HFFc6 (cell line): ENCODE measurements at regions not wholly inside any gene's neighbourhood (a gene's known extent, or its start where the extent isn't known, plus 50 kb on each side); places are given as distances from the start of the nearest gene placed in this dataset.

Experiments
- DNase-seq: peaks from one replicate; pipeline ENCODE4 v3.0.0-alpha.2; 2018
- H3K27ac Mint-ChIP-seq: 2 replicates; pipeline ENCODE4 v1.8.0; 2020; ENCODE audit warnings: mild to moderate bottlenecking, mixed read lengths
- H3K27me3 Mint-ChIP-seq: 2 replicates; pipeline ENCODE4 v1.8.0; 2021; ENCODE audit warnings: mild to moderate bottlenecking, moderate library complexity, mixed read lengths; ENCODE audit not compliant: insufficient read depth
- H3K36me3 Mint-ChIP-seq: 2 replicates; pipeline ENCODE4 v1.8.0; 2021; ENCODE audit warnings: low read depth, mixed read lengths
- H3K4me1 Mint-ChIP-seq: 2 replicates; pipeline ENCODE4 v1.8.0; 2020; ENCODE audit warnings: low read depth, mixed read lengths
- H3K4me3 Mint-ChIP-seq: 2 replicates; pipeline ENCODE4 v1.8.0; 2020; ENCODE audit warnings: mild to moderate bottlenecking, moderate library complexity, mixed read lengths
- H3K9me3 Mint-ChIP-seq: 2 replicates; pipeline ENCODE4 v1.8.0; 2020; ENCODE audit warnings: mild to moderate bottlenecking, mixed read lengths
- CTCF ChIP-seq: fragments of 200-600 bp; sonication (generic); IDR thresholded peaks from 2 replicates; pipeline ENCODE4 v1.5.0; 2021; ENCODE audit warnings: antibody characterized with exemption, mild to moderate bottlenecking

DNA sequence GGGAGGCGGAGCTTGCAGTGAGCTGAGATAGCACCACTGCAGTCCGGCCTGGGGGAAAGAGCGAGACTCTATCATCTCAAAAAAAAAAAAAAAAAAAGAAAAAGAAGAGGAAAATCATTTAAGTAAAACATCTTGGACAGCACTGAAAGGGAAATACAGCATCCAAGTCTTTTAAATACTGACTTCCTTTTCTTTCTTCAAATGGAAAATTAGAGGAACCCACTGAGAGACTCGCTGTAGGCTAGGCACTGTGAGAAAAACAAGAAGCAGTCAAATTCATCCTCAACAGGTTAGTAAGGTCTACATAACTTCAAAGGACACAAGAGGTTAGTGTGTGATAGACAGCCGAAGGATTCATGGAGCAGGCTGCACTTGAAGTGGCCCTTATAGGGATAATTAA is 243.7 kb downstream of the BLID start:
- H3K27me3 Mint-ChIP-seq, result no peaks in the 10 kb centered on the region
- H3K9me3 Mint-ChIP-seq, result no peaks in the 10 kb centered on the region
- no peak for TF ChIP-seq CTCF
- H3K4me3 Mint-ChIP-seq, result no peak overlapping the region
- DNase-seq, result no peak
- H3K27ac Mint-ChIP-seq, result no peak overlapping the region
- no peaks in the 10 kb centered on the region for H3K36me3 Mint-ChIP-seq
- H3K4me1 Mint-ChIP-seq, result peaks cover 12% of the 10 kb centered on the region

DNA sequence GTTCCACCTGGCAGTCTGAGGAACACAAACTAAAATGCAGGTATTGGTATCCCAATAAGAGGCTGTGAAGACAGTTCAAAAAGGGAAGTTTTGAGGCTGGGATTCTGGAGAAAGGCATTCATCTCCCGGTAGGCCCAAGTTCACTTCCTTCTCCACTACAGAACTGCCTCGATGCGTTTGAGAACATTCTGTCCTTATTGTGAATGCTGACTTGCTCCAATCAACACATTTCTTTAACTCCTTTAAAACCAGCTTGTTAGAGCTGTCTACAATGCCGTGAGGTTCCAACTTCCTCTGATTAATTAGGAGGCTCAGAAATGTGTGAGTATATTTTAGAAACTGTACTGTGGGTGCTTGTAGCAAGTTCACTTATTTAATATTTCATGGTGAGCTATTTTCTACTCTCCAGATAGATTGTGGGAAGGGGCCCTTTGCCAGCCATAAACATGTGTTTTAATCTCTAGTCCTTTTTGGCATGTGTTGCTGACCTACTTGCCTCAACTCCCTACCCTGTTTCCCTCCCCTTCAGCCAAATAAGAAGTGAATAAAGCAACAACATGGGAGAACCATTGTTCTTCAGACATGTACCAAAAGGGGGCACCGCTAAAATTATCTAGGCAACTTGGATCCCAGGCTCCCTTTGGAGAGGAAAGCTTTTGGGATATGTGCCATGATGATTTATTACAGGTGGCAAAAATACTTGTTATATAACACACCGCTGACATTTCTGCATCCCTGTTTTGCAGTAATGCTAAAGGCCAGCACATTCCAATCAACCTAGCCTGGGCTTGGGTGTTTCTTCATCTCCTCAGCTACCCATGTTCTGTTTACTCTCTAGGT is 245.6 kb downstream of the BLID start:
- no peaks in the 10 kb centered on the region for H3K36me3 Mint-ChIP-seq
- no peaks in the 10 kb centered on the region for H3K27me3 Mint-ChIP-seq
- peaks cover 12% of the 10 kb centered on the region for H3K4me1 Mint-ChIP-seq
- TF ChIP-seq CTCF, result peak; percentile 52
- no peak overlapping the region for H3K27ac Mint-ChIP-seq
- DNase-seq, result no peak
- no peaks in the 10 kb centered on the region for H3K9me3 Mint-ChIP-seq
- H3K4me3 Mint-ChIP-seq, result no peak overlapping the region

- no peak overlapping the region for H3K4me3 Mint-ChIP-seq
- H3K27me3 Mint-ChIP-seq, result no peaks in the 10 kb centered on the region
- no peaks in the 10 kb centered on the region for H3K36me3 Mint-ChIP-seq
- H3K27ac Mint-ChIP-seq, result no peak overlapping the region
- DNase-seq, result no peak
- H3K4me1 Mint-ChIP-seq, result peaks cover 18% of the 10 kb centered on the region
- H3K9me3 Mint-ChIP-seq, result no peaks in the 10 kb centered on the region
- no peak for TF ChIP-seq CTCF
These were observed 246.5 kb downstream of the BLID start for GRCh38 chr11:121869478-121869877.

DNA sequence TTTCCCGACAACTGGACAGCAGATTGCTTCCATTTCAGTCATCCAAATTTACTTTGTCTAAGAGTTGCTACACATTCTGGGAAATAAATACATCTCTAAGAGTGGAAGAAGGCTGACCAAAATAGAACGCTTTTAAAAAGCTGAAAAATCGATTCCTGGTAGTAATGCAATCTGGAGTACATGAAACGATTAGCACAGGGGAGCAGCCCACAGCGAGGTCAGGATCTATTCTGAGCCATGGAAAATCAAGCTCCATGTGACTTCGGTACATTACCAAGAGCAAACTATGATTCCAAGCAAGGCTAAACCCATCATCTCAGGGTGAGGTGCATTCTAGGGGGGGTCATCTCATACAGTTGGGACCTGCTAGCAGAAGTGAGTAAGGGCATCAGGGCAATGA is 249.3 kb downstream of the BLID start:
- DNase-seq, result no peak
- no peaks in the 10 kb centered on the region for H3K36me3 Mint-ChIP-seq
- no peak overlapping the region for H3K27ac Mint-ChIP-seq
- H3K4me1 Mint-ChIP-seq, result peaks cover 15% of the 10 kb centered on the region
- no peaks in the 10 kb centered on the region for H3K9me3 Mint-ChIP-seq
- H3K27me3 Mint-ChIP-seq, result no peaks in the 10 kb centered on the region
- no peak for TF ChIP-seq CTCF
- no peak overlapping the region for H3K4me3 Mint-ChIP-seq

- H3K36me3 Mint-ChIP-seq, result no peaks in the 10 kb centered on the region
- peak; percentile 32; the same call in 1 of the 2 replicates for TF ChIP-seq CTCF
- no peak for DNase-seq
These were observed 251.4 kb downstream of the BLID start for GRCh38 chr11:121864660-121865059.

More at GRCh38 chr11:121864660-121865059, 251.4 kb downstream of the BLID start:
- Mint-ChIP-seq H3K27me3 (no peaks in the 10 kb centered on the region), H3K4me3 (no peak overlapping the region), H3K27ac (no peak overlapping the region), H3K9me3 (peaks cover 4% of the 10 kb centered on the region; the same call in 1 of the 2 replicates), H3K4me1 (peaks cover 6% of the 10 kb centered on the region)
